ENCODE measurements at regions not wholly inside any gene's neighbourhood (a gene's known extent, or its start where the extent isn't known, plus 50 kb on each side); places are given as distances from the start of the nearest gene placed in this dataset.

GRCh38 chr13:80946008-80946802 is 605.3 kb upstream of the SPRY2 start:
- Histone ChIP-seq H3K27ac (ENCODE audit: insufficient read depth, low read length) (no peak overlapping the region), H3K4me2 (ENCODE audit: low read depth, low read length) (no peak overlapping the region), H2AFZ (replicated peaks; ENCODE audit: low read length, poor library complexity) (no peak overlapping the region), H3K79me1 (ENCODE audit: low read depth in 1 of 2, low read length in 2 of 2) (no peaks in the 10 kb centered on the region), H4K5ac (ENCODE audit: low read depth, low read length) (no peak overlapping the region), H3K9me3 (ENCODE audit: control insufficient read depth, insufficient read depth, low read length) (no peaks in the 10 kb centered on the region), H2AK5ac (ENCODE audit: low read depth, low read length) (no peak overlapping the region), H4K91ac (ENCODE audit: insufficient read depth, low read depth, low read length) (no peak overlapping the region), H2BK120ac (ENCODE audit: low read depth, low read length) (no peak overlapping the region), H3K18ac (ENCODE audit: low read depth, low read length) (no peak overlapping the region), H2BK15ac (ENCODE audit: low read depth, low read length) (no peak overlapping the region), H3K9me1 (ENCODE audit: insufficient read depth, low read length) (no peaks in the 10 kb centered on the region), H3K56ac (ENCODE audit: extremely low read depth, insufficient read depth, low read length) (no peak overlapping the region), H2BK20ac (ENCODE audit: low read depth, low read length) (no peak overlapping the region), H3K36me3 (ENCODE audit: control insufficient read depth, insufficient read depth, low read length) (no peaks in the 10 kb centered on the region), H3K27me3 (ENCODE audit: control insufficient read depth, insufficient read depth, low read length) (no peaks in the 10 kb centered on the region), H2AK9ac (replicated peaks; ENCODE audit: low read depth, low read length, poor library complexity) (no peak overlapping the region), H3K23ac (ENCODE audit: low read depth, low read length) (no peak overlapping the region), H2BK5ac (ENCODE audit: low read depth, low read length, poor library complexity, severe bottlenecking) (no peak overlapping the region), H3K4me3 (ENCODE audit: insufficient read depth, low read depth, low read length) (no peak overlapping the region), H4K20me1 (ENCODE audit: insufficient read depth, low read length) (no peaks in the 10 kb centered on the region), H3K14ac (replicated peaks; ENCODE audit: low read depth, low read length) (no peak overlapping the region), H4K8ac (ENCODE audit: low read depth in 2 of 2, low read length in 2 of 2) (no peak overlapping the region), H3K9ac (ENCODE audit: low read depth, low read length) (no peak overlapping the region), H3K4me1 (ENCODE audit: control insufficient read depth, insufficient read depth, low read length) (no peaks in the 10 kb centered on the region), H3K4ac (ENCODE audit: low read depth, low read length) (no peak overlapping the region)
- intact Hi-C loops (cut with micrococcal nuclease): no loop called here
- no peak for DNase-seq
- ChIA-PET POLR2A (ENCODE audit: unreplicated experiment) (no interaction called here), CTCF (no interaction called here)
- BruUV-seq (replicated peaks): no TSS peak
- ATAC-seq (ENCODE audit: low read depth): no peak
- no CpG with 5 or more reads among the region's 4 CpGs for WGBS, 2 experiments (ENCODE audit: extremely low coverage in 2 of 2, insufficient read length in 1 of 2)
- in situ Hi-C loops (cut with MboI; ENCODE audit: low sequenced_read_pairs): no loop called here
- TF ChIP-seq RFX5 (IDR thresholded peaks at IDR 0.05; ENCODE audit: low read depth, low read length) (no peak), RAD21 (IDR thresholded peaks at IDR 0.05; ENCODE audit: low read length) (no peak), CEBPB (IDR thresholded peaks at IDR 0.05; ENCODE audit: low read depth, low read length) (no peak), CHD1 (IDR thresholded peaks at IDR 0.05; ENCODE audit: low read depth, low read length) (no peak), CTCF (conservative IDR thresholded peaks at IDR 0.05; ENCODE audit: low read depth, low read length) (no peak), NFE2L2 (IDR thresholded peaks at IDR 0.05; ENCODE audit: low read depth, low read length) (no peak), FOS (IDR thresholded peaks at IDR 0.05; ENCODE audit: low read depth, low read length) (no peak), BHLHE40 (IDR thresholded peaks at IDR 0.05; ENCODE audit: low read depth, low read length) (no peak), ELK1 (IDR thresholded peaks at IDR 0.05; ENCODE audit: borderline replicate concordance, low read depth, low read length) (no peak), MAFK (IDR thresholded peaks at IDR 0.05; ENCODE audit: low read depth, low read length) (no peak), RCOR1 (IDR thresholded peaks at IDR 0.05; ENCODE audit: insufficient replicate concordance, low read length) (no peak), MAZ (IDR thresholded peaks at IDR 0.05; ENCODE audit: borderline replicate concordance, low read depth, low read length) (no peak), MXI1 (IDR thresholded peaks at IDR 0.05; ENCODE audit: borderline replicate concordance, low read depth, low read length) (no peak), USF2 (IDR thresholded peaks at IDR 0.05; ENCODE audit: low read depth, low read length) (no peak), POLR2A (IDR thresholded peaks at IDR 0.05; ENCODE audit: low read depth, low read length) (no peak), SMC3 (IDR thresholded peaks at IDR 0.05; ENCODE audit: low read depth, low read length) (no peak)
- dilution Hi-C loops (cut with HindIII; ENCODE audit: low sequenced_read_pairs, unreplicated experiment): no loop called here

All from IMR-90 (cell line).